ENCODE measurements at regions not wholly inside any gene's neighbourhood (a gene's known extent, or its start where the extent isn't known, plus 50 kb on each side); places are given as distances from the start of the nearest gene placed in this dataset.

DNA sequence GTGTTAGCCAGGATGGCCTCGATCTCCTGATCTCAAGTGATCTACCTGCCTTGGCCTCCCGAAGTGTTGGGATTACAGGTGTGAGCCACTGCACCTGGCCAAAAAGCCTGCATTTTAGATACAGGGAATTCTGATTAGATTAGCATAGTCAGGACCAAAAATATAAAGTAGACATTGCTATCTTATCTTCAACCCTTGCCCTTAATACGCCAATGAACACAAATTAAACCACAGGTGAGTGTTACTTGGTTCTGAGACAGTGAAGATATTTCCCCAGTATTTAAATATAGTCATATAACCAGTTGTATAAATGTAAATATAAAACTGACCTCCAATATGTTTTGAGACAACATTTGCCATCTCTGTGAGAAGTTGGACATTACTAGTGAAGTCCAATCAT lies 52.1 kb upstream of the STK24 start:
- no peak for TF ChIP-seq EZH2 (IDR thresholded peaks at IDR 0.05; ENCODE audit: low read length)
- TF ChIP-seq, protein P1, sequence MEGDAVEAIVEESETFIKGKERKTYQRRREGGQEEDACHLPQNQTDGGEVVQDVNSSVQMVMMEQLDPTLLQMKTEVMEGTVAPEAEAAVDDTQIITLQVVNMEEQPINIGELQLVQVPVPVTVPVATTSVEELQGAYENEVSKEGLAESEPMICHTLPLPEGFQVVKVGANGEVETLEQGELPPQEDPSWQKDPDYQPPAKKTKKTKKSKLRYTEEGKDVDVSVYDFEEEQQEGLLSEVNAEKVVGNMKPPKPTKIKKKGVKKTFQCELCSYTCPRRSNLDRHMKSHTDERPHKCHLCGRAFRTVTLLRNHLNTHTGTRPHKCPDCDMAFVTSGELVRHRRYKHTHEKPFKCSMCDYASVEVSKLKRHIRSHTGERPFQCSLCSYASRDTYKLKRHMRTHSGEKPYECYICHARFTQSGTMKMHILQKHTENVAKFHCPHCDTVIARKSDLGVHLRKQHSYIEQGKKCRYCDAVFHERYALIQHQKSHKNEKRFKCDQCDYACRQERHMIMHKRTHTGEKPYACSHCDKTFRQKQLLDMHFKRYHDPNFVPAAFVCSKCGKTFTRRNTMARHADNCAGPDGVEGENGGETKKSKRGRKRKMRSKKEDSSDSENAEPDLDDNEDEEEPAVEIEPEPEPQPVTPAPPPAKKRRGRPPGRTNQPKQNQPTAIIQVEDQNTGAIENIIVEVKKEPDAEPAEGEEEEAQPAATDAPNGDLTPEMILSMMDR (optimal IDR thresholded peaks at IDR 0.05 in 1 of 3, IDR thresholded peaks at IDR 0.05 in 1 of 3, conservative IDR thresholded peaks at IDR 0.05 in 1 of 3; ENCODE audit: extremely low read depth in 1 of 3, insufficient read depth in 2 of 3, low read length in 3 of 3), result no peak

Data from keratinocyte (primary cell).